Neural progenitor cell (in vitro differentiated cells): ENCODE measurements at regions not wholly inside any gene's neighbourhood (a gene's known extent, or its start where the extent isn't known, plus 50 kb on each side); places are given as distances from the start of the nearest gene placed in this dataset.
"Not testable (repeated sequence)": the region's sequence is repeated elsewhere in the genome, so short reads cannot be mapped to it uniquely, and the experiment has no call there.

Experiments
- DNase-seq: peaks from one replicate; pipeline ENCODE4 v3.0.0-alpha.2; 2016; ENCODE audit warnings: low spot score
- H2AFZ ChIP-seq: fragments of 200-600 bp; sonication (generic); replicated peaks from 2 replicates; pipeline ENCODE4 v1.6.1; 2016; ENCODE audit warnings: antibody characterized with exemption
- H3F3A ChIP-seq: fragments of 200-600 bp; sonication (generic); 2 replicates; pipeline ENCODE4 v1.6.1; 2016; ENCODE audit warnings: antibody characterized with exemption, low read depth
- H3K27ac ChIP-seq: fragments of 200-600 bp; sonication (generic); 2 replicates; pipeline ENCODE4 v1.5.1; 2016; ENCODE audit warnings: mild to moderate bottlenecking
- H3K27me3 ChIP-seq: fragments of 200-600 bp; sonication (generic); 2 replicates; pipeline ENCODE4 v1.6.1; 2016; ENCODE audit warnings: mild to moderate bottlenecking, moderate library complexity
- H3K36me3 ChIP-seq: fragments of 200-600 bp; sonication (generic); 2 replicates; pipeline ENCODE4 v1.5.1; 2016
- H3K4me1 ChIP-seq: fragments of 200-600 bp; sonication (generic); 2 replicates; pipeline ENCODE4 v1.6.1; 2016; ENCODE audit warnings: mixed run types
- H3K4me2 ChIP-seq: fragments of 200-600 bp; sonication (generic); 2 replicates; pipeline ENCODE4 v1.6.1; 2016
- H3K4me3 ChIP-seq: fragments of 200-600 bp; sonication (generic); 2 replicates; pipeline ENCODE4 v1.5.1; 2016
- H3K79me2 ChIP-seq: fragments of 200-600 bp; sonication (generic); 2 replicates; pipeline ENCODE4 v1.6.1; 2016; ENCODE audit warnings: low read depth
- H3K9ac ChIP-seq: fragments of 200-600 bp; sonication (generic); 2 replicates; pipeline ENCODE4 v1.6.1; 2016
- H3K9me3 ChIP-seq: fragments of 200-600 bp; sonication (generic); 2 replicates; pipeline ENCODE4 v1.5.1; 2016; ENCODE audit warnings: low read depth
- H4K20me1 ChIP-seq: fragments of 200-600 bp; sonication (generic); 2 replicates; pipeline ENCODE4 v1.6.1; 2016; ENCODE audit warnings: low read depth
- H3K27ac Mint-ChIP-seq: 3 replicates; pipeline ENCODE4 v1.8.0; 2021; ENCODE audit warnings: mixed read lengths
- H3K27me3 Mint-ChIP-seq: 2 replicates; pipeline ENCODE4 v1.8.0; 2022; ENCODE audit warnings: low read depth, mild to moderate bottlenecking, inconsistent platforms, moderate library complexity, mixed read lengths; ENCODE audit not compliant: insufficient read depth
- H3K36me3 Mint-ChIP-seq: 3 replicates; pipeline ENCODE4 v1.8.0; 2021; ENCODE audit warnings: mixed read lengths
- H3K4me1 Mint-ChIP-seq: 3 replicates; pipeline ENCODE4 v1.8.0; 2021; ENCODE audit warnings: mixed read lengths
- H3K4me3 Mint-ChIP-seq: 3 replicates; pipeline ENCODE4 v1.8.0; 2021; ENCODE audit warnings: mild to moderate bottlenecking, moderate library complexity, mixed read lengths
- H3K9me3 Mint-ChIP-seq: 3 replicates; pipeline ENCODE4 v1.8.0; 2020; ENCODE audit warnings: mixed read lengths
- EZH2 ChIP-seq: fragments of 200-600 bp; sonication (generic); IDR thresholded peaks from 2 replicates; pipeline ENCODE4 v1.6.1; 2017; ENCODE audit warnings: antibody characterized with exemption, mild to moderate bottlenecking, moderate library complexity
- EZH2phosphoT487 ChIP-seq: fragments of 200-600 bp; sonication (generic); IDR thresholded peaks from 2 replicates; pipeline ENCODE4 v1.6.1; 2017; ENCODE audit warnings: antibody characterized with exemption
- TF ChIP-seq, protein P1 (sequence below): fragments of 200-600 bp; sonication (generic); IDR thresholded peaks from 2 replicates; pipeline ENCODE4 v1.5.1; 2017; ENCODE audit warnings: antibody characterized with exemption, mild to moderate bottlenecking

DNA sequence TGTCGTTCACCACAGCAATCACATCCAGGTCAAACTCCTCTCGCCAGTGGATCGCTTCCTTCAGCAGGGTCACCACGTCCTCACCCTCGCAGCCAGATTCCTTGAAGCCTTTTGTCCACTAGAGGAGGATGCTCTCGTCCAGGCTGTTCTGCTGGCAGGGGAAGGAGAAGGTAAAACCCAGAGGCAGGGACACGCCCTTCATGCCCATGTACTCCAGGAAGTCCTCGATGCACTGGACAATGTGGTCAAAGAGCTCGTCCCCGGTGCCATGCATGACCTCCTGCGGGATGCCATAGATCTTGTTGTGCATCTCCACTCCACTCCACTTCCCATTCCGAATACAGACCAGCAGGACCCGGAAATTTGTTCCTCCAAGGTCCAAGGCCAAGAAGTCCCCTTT lies 152.4 kb downstream of the TENT5D start:
- no peak overlapping the region for H3K4me3 Mint-ChIP-seq
- Histone ChIP-seq H3K9ac (no peak overlapping the region), H3K4me1 (peaks cover 6% of the 10 kb centered on the region), H2AFZ (no peak overlapping the region), H3K27ac (no peak overlapping the region), H3K9me3 (no peaks in the 10 kb centered on the region), H3K27me3 (no peaks in the 10 kb centered on the region), H3K4me2 (no peak overlapping the region), H3K36me3 (no peaks in the 10 kb centered on the region), H3K79me2 (no peaks in the 10 kb centered on the region), H3F3A (no peaks in the 10 kb centered on the region), H3K4me3 (no peak overlapping the region), H4K20me1 (no peaks in the 10 kb centered on the region)
- peaks cover 28% of the 10 kb centered on the region for H3K9me3 Mint-ChIP-seq
- peaks cover 2% of the 10 kb centered on the region for H3K36me3 Mint-ChIP-seq
- peaks cover 12% of the 10 kb centered on the region for H3K4me1 Mint-ChIP-seq
- no peak overlapping the region for H3K27ac Mint-ChIP-seq
- no peak for DNase-seq
- no peak for TF ChIP-seq EZH2phosphoT487
- TF ChIP-seq EZH2, result no peak
- TF ChIP-seq, protein P1, sequence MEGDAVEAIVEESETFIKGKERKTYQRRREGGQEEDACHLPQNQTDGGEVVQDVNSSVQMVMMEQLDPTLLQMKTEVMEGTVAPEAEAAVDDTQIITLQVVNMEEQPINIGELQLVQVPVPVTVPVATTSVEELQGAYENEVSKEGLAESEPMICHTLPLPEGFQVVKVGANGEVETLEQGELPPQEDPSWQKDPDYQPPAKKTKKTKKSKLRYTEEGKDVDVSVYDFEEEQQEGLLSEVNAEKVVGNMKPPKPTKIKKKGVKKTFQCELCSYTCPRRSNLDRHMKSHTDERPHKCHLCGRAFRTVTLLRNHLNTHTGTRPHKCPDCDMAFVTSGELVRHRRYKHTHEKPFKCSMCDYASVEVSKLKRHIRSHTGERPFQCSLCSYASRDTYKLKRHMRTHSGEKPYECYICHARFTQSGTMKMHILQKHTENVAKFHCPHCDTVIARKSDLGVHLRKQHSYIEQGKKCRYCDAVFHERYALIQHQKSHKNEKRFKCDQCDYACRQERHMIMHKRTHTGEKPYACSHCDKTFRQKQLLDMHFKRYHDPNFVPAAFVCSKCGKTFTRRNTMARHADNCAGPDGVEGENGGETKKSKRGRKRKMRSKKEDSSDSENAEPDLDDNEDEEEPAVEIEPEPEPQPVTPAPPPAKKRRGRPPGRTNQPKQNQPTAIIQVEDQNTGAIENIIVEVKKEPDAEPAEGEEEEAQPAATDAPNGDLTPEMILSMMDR, result no peak
- H3K27me3 Mint-ChIP-seq, result peaks cover 3% of the 10 kb centered on the region

DNA sequence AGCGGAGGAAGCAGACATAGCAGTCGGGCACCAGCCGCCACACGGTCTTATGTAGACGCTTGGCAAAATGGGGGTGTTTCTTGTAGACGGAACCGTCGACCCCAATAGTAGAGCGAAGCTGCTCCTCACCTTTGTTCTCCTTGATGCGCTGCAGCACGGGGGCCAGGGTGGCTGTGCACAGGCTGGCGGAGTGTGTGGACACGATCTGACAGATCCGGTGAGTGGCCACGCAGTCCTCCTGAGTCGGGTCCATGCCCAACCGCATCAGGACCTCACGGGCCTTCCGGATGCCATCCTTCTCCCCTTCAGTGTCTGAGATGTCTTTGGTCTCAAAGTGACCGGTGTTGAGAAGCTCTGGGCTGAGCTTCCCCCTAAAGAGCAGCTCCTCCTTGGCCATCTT lies 153.0 kb downstream of the TENT5D start:
- Mint-ChIP-seq H3K4me1 (peaks cover 12% of the 10 kb centered on the region), H3K4me3 (no peak overlapping the region), H3K27me3 (peaks cover 3% of the 10 kb centered on the region), H3K9me3 (peaks cover 28% of the 10 kb centered on the region), H3K36me3 (peaks cover 2% of the 10 kb centered on the region), H3K27ac (no peak overlapping the region)
- no peak overlapping the region for H3K4me2 ChIP-seq
- TF ChIP-seq EZH2phosphoT487 (no peak), EZH2 (no peak)
- TF ChIP-seq, protein P1, result no peak
- H4K20me1 ChIP-seq, result no peaks in the 10 kb centered on the region
- H3K36me3 ChIP-seq, result no peaks in the 10 kb centered on the region
- DNase-seq, result no peak
- peaks cover 6% of the 10 kb centered on the region for H3K4me1 ChIP-seq
- H3K27ac ChIP-seq, result no peak overlapping the region
- no peaks in the 10 kb centered on the region for H3K9me3 ChIP-seq
- H3F3A ChIP-seq, result no peaks in the 10 kb centered on the region
- no peak overlapping the region for H2AFZ ChIP-seq
- H3K27me3 ChIP-seq, result no peaks in the 10 kb centered on the region
- H3K4me3 ChIP-seq, result no peak overlapping the region
- H3K79me2 ChIP-seq, result no peaks in the 10 kb centered on the region
- H3K9ac ChIP-seq, result no peak overlapping the region

DNA sequence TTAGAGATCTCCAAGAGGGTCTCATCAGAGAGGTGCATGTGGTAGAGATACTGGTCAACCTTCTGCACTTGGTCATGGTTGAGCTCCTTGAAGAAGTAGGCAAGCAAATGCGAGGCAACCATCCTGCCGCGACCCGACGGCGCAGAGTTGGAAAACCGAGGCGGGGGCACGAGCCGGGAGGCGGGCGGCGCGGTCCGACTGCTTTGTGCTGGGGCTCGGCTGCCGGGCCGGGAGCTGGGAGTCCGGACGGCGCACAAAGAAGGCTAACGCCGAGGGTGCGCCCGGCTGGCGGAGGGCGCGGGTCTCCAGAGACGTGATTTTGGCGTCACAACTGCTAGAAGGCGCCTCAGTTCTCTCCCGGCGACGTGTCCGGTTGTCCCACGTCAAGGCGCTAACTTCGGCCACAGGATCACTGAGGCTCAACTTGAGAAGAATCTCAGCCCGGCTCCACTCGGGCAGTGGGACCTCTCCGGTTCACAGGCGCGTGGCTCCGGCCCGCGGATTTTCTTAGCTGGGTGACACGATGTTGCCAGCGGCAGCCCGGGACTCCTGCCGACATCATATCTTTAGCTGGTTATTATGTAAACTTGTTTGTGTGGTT lies 154.3 kb downstream of the TENT5D start:
- not testable (repeated sequence) for H2AFZ ChIP-seq, H3F3A ChIP-seq, H3K36me3 Mint-ChIP-seq, H3K27me3 Mint-ChIP-seq, H3K4me3 ChIP-seq, H3K27me3 ChIP-seq, H3K79me2 ChIP-seq, DNase-seq, H3K27ac ChIP-seq, H3K36me3 ChIP-seq, H3K4me1 ChIP-seq, H3K27ac Mint-ChIP-seq, H4K20me1 ChIP-seq, H3K9ac ChIP-seq, H3K9me3 ChIP-seq, H3K4me2 ChIP-seq, H3K4me3 Mint-ChIP-seq
- H3K9me3 Mint-ChIP-seq, result peaks cover 28% of the 10 kb centered on the region
- H3K4me1 Mint-ChIP-seq, result peaks cover 12% of the 10 kb centered on the region

DNA sequence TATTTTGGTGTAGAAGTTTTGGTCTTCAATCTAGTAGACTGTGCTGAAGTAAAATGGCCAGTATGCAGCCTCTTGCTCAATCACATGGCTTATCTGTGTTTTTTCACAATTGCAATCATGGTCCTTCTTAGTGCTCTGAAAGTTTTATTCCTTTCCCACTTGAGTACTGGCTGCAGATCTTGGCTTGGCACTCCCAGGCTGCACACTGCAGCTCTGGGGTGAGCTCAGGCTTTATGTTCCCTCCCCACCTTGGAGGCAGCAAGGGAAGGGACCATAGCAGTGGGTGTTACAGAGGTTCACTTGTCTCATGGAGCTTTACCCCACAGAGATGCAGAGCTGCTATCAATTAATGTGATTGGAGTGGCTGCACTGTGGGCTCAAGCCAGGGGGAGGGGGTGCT lies 156.0 kb downstream of the TENT5D start:
- no peak overlapping the region for H3K4me2 ChIP-seq
- no peaks in the 10 kb centered on the region for H3K79me2 ChIP-seq
- Mint-ChIP-seq H3K4me3 (no peak overlapping the region), H3K9me3 (peaks cover 25% of the 10 kb centered on the region), H3K4me1 (peaks cover 12% of the 10 kb centered on the region), H3K27ac (no peak overlapping the region), H3K27me3 (peaks cover 3% of the 10 kb centered on the region), H3K36me3 (peaks cover 2% of the 10 kb centered on the region)
- no peaks in the 10 kb centered on the region for H4K20me1 ChIP-seq
- H3K4me1 ChIP-seq, result peaks cover 6% of the 10 kb centered on the region
- H3K27ac ChIP-seq, result no peak overlapping the region
- H3K9me3 ChIP-seq, result no peaks in the 10 kb centered on the region
- H3F3A ChIP-seq, result no peaks in the 10 kb centered on the region
- H3K36me3 ChIP-seq, result no peaks in the 10 kb centered on the region
- no peak overlapping the region for H3K9ac ChIP-seq
- TF ChIP-seq EZH2phosphoT487 (no peak), EZH2 (no peak)
- TF ChIP-seq, protein P1, result no peak
- no peak for DNase-seq
- no peaks in the 10 kb centered on the region for H3K27me3 ChIP-seq
- H3K4me3 ChIP-seq, result no peak overlapping the region
- H2AFZ ChIP-seq, result peak overlapping the region; percentile 55
